Activated T-cell treated with anti-CD3 and anti-CD28 coated beads, Interleukin-2, amount 50 U/mL, for 24 hours (primary cell): ENCODE measurements at regions not wholly inside any gene's neighbourhood (a gene's known extent, or its start where the extent isn't known, plus 50 kb on each side); places are given as distances from the start of the nearest gene placed in this dataset.
A peak's percentile ranks its signal among the peaks of the same experiment; 100 is the strongest.

ENCODE experiments used
- DNase-seq: peaks from one replicate; pipeline ENCODE4 v3.0.0-alpha.2; 2020
- H3K27ac Mint-ChIP-seq: 2 replicates; pipeline ENCODE4 v1.8.0; 2020; ENCODE audit warnings: mild to moderate bottlenecking, mixed read lengths
- H3K27me3 Mint-ChIP-seq: 2 replicates; pipeline ENCODE4 v1.8.0; 2020; ENCODE audit warnings: mixed read lengths
- H3K36me3 Mint-ChIP-seq: 2 replicates; pipeline ENCODE4 v1.8.0; 2020; ENCODE audit warnings: low read depth, mixed read lengths
- H3K4me1 Mint-ChIP-seq: 2 replicates; pipeline ENCODE4 v1.8.0; 2020; ENCODE audit warnings: low read depth, mixed read lengths
- H3K4me3 Mint-ChIP-seq: 2 replicates; pipeline ENCODE4 v1.8.0; 2020; ENCODE audit warnings: mild to moderate bottlenecking, moderate library complexity, mixed read lengths
- H3K9me3 Mint-ChIP-seq: 2 replicates; pipeline ENCODE4 v1.8.0; 2020; ENCODE audit warnings: mixed read lengths

- H3K9me3 Mint-ChIP-seq = no peaks in the 10 kb centered on the region
- DNase-seq = no peak
- no peaks in the 10 kb centered on the region for H3K36me3 Mint-ChIP-seq
- H3K4me1 Mint-ChIP-seq = peaks cover 78% of the 10 kb centered on the region
- no peaks in the 10 kb centered on the region for H3K27me3 Mint-ChIP-seq
- H3K27ac Mint-ChIP-seq = peak overlapping the region; percentile 3
- no peak overlapping the region for H3K4me3 Mint-ChIP-seq
These were observed 73.7 kb downstream of the S1PR1 start for GRCh38 chr1:101310506-101310905.

DNA sequence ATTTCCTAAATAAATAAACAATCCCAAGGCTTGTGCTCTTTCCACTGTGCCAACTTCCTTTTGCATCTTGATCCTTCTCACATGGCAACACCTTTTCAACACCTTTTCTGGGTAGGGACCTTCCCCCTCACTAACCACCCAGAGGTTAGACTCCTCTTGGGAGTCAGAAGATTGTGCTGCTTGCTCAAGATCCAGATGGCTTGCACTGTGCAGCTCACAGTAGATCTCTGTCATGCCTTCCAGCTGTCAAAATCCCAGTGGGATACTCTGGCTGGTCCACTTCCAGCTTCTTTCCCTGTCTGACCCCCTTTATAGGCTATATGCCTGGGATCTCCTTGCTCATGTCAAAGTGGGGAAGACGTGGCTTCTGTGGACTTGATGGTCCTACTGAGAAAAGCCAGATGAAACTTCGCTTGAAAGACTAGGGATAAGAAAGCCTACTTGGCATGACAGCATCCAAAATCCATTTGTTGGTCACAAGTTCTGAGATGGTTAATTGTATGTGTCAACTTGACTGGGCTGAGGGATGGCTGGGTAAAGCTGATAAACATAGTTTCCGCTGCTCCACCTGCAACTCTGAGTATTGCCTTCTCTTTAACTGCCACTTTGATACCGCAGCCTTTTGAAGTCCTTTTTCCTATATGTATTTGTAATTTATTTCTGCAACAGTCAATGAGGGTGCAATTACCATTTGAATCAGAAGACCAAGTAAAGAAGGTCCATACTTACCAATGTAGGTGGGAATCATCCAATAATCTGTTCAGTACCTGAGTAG lies 74.5 kb downstream of the S1PR1 start:
- Mint-ChIP-seq H3K27me3 (no peaks in the 10 kb centered on the region), H3K27ac (no peak overlapping the region), H3K9me3 (no peaks in the 10 kb centered on the region), H3K36me3 (no peaks in the 10 kb centered on the region), H3K4me1 (peaks cover 78% of the 10 kb centered on the region), H3K4me3 (peak overlapping the region; percentile 68)
- DNase-seq = no peak

GRCh38 chr1:101312147-101312546 lies 75.3 kb downstream of the S1PR1 start:
- Mint-ChIP-seq H3K4me1 (peaks cover 76% of the 10 kb centered on the region), H3K4me3 (peak overlapping the region; percentile 68), H3K27ac (peak overlapping the region; percentile 67), H3K36me3 (no peaks in the 10 kb centered on the region), H3K9me3 (no peaks in the 10 kb centered on the region), H3K27me3 (no peaks in the 10 kb centered on the region)
- DNase-seq = no peak

- Mint-ChIP-seq H3K27ac (no peak overlapping the region), H3K27me3 (no peaks in the 10 kb centered on the region), H3K36me3 (no peaks in the 10 kb centered on the region), H3K9me3 (no peaks in the 10 kb centered on the region), H3K4me1 (peaks cover 64% of the 10 kb centered on the region), H3K4me3 (no peak overlapping the region)
- no peak for DNase-seq
These were observed 76.5 kb downstream of the S1PR1 start for GRCh38 chr1:101313356-101313755.

DNA sequence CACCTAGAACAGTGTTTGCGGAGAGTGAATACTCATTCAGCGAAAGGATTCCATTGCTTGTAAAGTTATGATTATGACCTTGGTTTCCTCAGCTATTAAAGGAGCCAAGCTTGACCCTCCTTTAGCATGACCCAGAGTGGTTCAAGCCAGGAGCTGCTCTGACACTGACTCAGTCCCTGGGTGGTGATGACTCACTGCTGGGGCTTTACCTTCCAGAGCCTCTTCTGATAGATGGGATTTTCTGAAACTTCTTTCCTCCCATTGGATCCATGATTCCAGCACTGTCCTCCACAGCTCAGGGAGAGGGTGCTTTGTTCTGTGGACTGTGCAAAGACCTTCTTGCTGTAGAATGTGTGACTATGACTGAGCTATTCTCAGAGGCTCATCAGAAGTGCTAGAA lies 77.4 kb downstream of the S1PR1 start:
- DNase-seq = no peak
- no peaks in the 10 kb centered on the region for H3K27me3 Mint-ChIP-seq
- no peaks in the 10 kb centered on the region for H3K36me3 Mint-ChIP-seq
- no peak overlapping the region for H3K27ac Mint-ChIP-seq
- H3K4me1 Mint-ChIP-seq = peaks cover 55% of the 10 kb centered on the region
- no peaks in the 10 kb centered on the region for H3K9me3 Mint-ChIP-seq
- no peak overlapping the region for H3K4me3 Mint-ChIP-seq

GRCh38 chr1:101316256-101316655 lies 79.4 kb downstream of the S1PR1 start:
- Mint-ChIP-seq H3K36me3 (no peaks in the 10 kb centered on the region), H3K27me3 (no peaks in the 10 kb centered on the region), H3K4me3 (no peak overlapping the region), H3K4me1 (peaks cover 35% of the 10 kb centered on the region), H3K9me3 (no peaks in the 10 kb centered on the region), H3K27ac (no peak overlapping the region)
- DNase-seq = no peak

DNA sequence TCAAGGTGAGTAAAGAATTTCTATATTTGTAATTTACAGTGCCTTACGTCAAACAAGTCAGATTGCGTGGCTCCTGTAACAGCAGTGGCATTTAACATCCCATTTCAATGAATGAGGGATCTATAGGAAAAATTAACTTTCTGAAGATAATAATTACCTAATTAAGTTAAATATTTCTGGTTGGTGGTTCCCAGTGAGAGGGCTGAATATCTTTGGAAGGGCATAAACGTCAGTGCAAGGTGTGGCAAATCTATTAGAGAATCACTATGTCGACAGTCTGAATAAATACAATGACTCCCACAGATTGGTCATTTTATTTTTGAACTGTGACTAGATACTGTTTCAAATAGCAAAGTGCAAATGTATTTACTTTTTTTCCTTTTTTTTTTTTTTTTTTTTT lies 80.0 kb downstream of the S1PR1 start:
- Mint-ChIP-seq H3K4me3 (no peak overlapping the region), H3K27me3 (no peaks in the 10 kb centered on the region), H3K27ac (no peak overlapping the region), H3K4me1 (peaks cover 30% of the 10 kb centered on the region), H3K9me3 (no peaks in the 10 kb centered on the region), H3K36me3 (no peaks in the 10 kb centered on the region)
- no peak for DNase-seq

- Mint-ChIP-seq H3K27me3 (no peaks in the 10 kb centered on the region), H3K9me3 (no peaks in the 10 kb centered on the region), H3K36me3 (no peaks in the 10 kb centered on the region), H3K4me1 (peaks cover 22% of the 10 kb centered on the region), H3K4me3 (no peak overlapping the region), H3K27ac (no peak overlapping the region)
- no peak for DNase-seq
These were observed 80.8 kb downstream of the S1PR1 start for GRCh38 chr1:101317590-101317989.

DNA sequence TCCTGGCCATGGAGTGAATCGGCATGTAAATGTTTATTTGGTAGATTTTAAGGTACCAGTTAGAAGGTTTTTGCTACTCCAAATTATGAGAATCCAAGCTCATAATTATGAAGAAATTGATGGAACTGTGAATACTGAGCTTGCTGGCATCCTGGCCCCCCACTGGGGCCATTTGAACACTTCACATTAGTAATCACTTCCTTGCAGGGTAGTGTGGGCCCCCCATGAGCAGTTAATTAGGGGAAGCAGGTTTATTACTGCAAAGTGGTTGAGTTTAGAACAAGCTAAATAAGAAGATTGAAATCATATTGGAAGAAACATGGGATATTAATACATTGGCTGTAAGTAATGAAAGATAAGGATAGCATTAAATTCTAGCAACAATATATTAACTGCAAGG lies 86.7 kb downstream of the S1PR1 start:
- Mint-ChIP-seq H3K9me3 (no peaks in the 10 kb centered on the region), H3K4me3 (no peak overlapping the region), H3K36me3 (no peaks in the 10 kb centered on the region), H3K27me3 (peaks cover 2% of the 10 kb centered on the region), H3K27ac (no peak overlapping the region), H3K4me1 (no peaks in the 10 kb centered on the region)
- DNase-seq = no peak

DNA sequence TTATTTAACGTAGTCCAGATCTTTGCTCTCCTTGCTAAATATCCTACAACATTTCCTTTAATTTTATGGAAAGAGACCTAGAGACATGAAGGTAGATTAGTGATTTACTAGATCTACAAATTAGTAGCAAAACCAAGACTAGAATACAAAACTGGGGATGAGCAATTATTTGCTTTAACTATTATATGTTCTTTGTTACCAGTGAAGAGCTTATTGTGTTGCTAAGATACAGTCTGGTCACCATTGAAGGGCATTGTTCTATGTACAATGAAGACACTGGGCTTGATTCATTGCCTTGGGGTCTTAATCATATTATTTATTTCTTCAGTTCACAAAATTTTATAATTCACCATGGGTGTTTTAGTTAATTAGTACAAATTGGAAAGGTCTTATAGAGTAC lies 88.3 kb downstream of the S1PR1 start:
- Mint-ChIP-seq H3K9me3 (no peaks in the 10 kb centered on the region), H3K27me3 (peaks cover 2% of the 10 kb centered on the region), H3K27ac (no peak overlapping the region), H3K4me3 (no peak overlapping the region), H3K36me3 (no peaks in the 10 kb centered on the region), H3K4me1 (no peaks in the 10 kb centered on the region)
- DNase-seq = no peak

- Mint-ChIP-seq H3K4me3 (no peak overlapping the region), H3K36me3 (no peaks in the 10 kb centered on the region), H3K9me3 (peaks cover 3% of the 10 kb centered on the region), H3K27ac (no peak overlapping the region), H3K4me1 (peaks cover 11% of the 10 kb centered on the region), H3K27me3 (peaks cover 2% of the 10 kb centered on the region)
- no peak for DNase-seq
These were observed 93.8 kb downstream of the S1PR1 start for GRCh38 chr1:101330427-101331130.

DNA sequence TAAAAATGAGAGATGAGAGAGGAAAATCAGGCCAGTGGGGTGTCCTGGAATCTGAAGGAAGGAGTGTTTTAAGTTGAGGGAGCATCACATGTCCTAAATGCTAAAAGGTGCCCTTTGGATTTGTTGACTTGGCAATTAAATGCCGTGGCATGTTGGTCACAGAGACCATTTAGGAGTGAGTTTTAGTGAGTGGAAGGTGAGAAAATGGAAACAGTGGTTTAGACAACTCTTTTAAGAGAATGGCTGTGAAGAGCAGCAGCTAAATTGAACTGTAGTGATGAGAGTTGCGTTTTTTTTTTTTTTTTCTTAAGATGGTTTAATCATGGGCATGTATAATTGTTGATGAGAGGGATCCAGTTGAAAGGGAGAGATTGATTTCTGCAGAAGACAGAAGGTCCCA lies 95.0 kb downstream of the S1PR1 start:
- no peak overlapping the region for H3K4me3 Mint-ChIP-seq
- H3K4me1 Mint-ChIP-seq = peaks cover 11% of the 10 kb centered on the region
- H3K9me3 Mint-ChIP-seq = peaks cover 3% of the 10 kb centered on the region
- H3K27ac Mint-ChIP-seq = no peak overlapping the region
- no peaks in the 10 kb centered on the region for H3K27me3 Mint-ChIP-seq
- H3K36me3 Mint-ChIP-seq = no peaks in the 10 kb centered on the region
- DNase-seq = no peak

DNA sequence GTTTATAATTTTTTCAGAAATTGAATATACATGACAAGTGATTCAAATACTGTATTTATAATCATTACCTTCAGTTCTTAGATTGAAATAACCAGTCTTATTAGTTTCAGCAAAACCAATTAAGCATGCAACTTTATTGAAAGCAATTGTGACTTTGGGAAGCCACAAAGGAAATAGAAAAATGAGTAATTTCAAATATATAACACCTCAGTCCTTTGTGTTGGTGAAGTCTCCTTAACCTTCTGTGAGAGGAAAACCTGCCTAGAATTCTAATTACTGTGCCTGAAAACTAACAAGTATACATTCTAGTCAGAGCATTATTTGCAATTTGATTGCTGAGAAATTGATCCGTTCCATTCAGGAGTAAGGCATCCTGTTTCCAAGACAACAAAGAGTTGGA lies 95.8 kb downstream of the S1PR1 start:
- no peak for DNase-seq

DNA sequence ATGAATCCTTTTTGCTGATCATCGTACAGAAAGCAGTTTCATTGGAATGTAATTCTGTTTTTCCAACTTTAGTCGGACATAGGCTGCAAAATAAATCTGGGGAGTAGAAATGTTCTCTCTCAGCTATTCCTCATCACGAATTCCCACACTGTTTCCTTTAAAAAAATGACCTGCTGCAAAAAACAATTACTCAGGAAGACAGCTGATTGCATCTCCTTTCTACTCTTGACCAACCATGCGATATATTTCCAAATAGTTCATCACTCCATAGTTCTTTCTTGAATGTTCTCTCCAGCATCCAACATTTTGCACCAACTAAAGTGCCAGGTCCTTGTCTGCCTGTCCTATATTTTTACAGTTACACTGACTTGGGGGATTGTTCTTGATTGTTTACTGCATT lies 96.4 kb downstream of the S1PR1 start:
- H3K4me1 Mint-ChIP-seq = peaks cover 13% of the 10 kb centered on the region
- no peak overlapping the region for H3K27ac Mint-ChIP-seq
- H3K4me3 Mint-ChIP-seq = no peak overlapping the region
- peaks cover 4% of the 10 kb centered on the region for H3K9me3 Mint-ChIP-seq
- H3K36me3 Mint-ChIP-seq = no peaks in the 10 kb centered on the region
- no peaks in the 10 kb centered on the region for H3K27me3 Mint-ChIP-seq
- no peak for DNase-seq

More for the DNA sequence above, 95.8 kb downstream of the S1PR1 start:
- Mint-ChIP-seq H3K4me3 (no peak overlapping the region), H3K36me3 (no peaks in the 10 kb centered on the region), H3K4me1 (peaks cover 11% of the 10 kb centered on the region), H3K9me3 (peaks cover 4% of the 10 kb centered on the region), H3K27me3 (no peaks in the 10 kb centered on the region), H3K27ac (no peak overlapping the region)

DNA sequence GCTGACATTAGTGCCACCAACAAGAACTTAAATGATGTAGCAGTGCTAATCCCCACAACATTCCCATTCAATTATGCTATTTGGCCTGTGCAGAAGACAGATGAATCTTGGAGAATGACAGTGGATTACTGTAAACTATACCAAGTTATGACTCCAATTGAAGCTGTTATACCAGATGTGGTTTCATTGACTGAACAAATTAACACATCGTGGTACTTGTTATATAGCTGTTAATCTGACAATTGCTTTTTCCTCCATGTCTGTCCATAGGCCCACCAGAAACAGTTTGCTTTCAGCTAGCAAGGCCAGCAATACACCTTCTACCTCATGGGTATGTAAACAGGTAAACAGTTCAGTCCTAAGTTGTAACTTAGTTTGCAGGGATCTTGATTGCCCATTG lies 101.1 kb downstream of the S1PR1 start:
- no peak for DNase-seq
- H3K36me3 Mint-ChIP-seq = no peaks in the 10 kb centered on the region
- no peaks in the 10 kb centered on the region for H3K27me3 Mint-ChIP-seq
- peaks cover 2% of the 10 kb centered on the region for H3K9me3 Mint-ChIP-seq
- no peak overlapping the region for H3K4me3 Mint-ChIP-seq
- peaks cover 14% of the 10 kb centered on the region for H3K4me1 Mint-ChIP-seq
- no peak overlapping the region for H3K27ac Mint-ChIP-seq
